GM12878 (cell line): ENCODE measurements at regions not wholly inside any gene's neighbourhood (a gene's known extent, or its start where the extent isn't known, plus 50 kb on each side); places are given as distances from the start of the nearest gene placed in this dataset.

Experiments
- ATAC-seq: fragments of 200-7000 bp; cut with Tn5 transposase; 3 replicates; pipeline ENCODE4 v1.9.1; 2020; ENCODE audit warnings: mild to moderate bottlenecking, moderate library complexity
- BruUV-seq: library from RNA; stranded (reverse); fragments of 400-500 nt; replicated peaks from 2 replicates; lab custom pipeline; 2021; lab: Mats Ljungman, UMichigan
- CTCF ChIA-PET: fragments of 300-600 bp; sonication (Branson Sonifier 250); formaldehyde crosslinking; extraction: SDS; loops from one replicate; lab custom pipeline; 2021; ENCODE audit warnings: inconsistent platforms; lab: Yijun Ruan, JAX
- POLR2A ChIA-PET: fragments of 350-600 bp; formaldehyde crosslinking; extraction: SDS; loops from one replicate; lab custom pipeline; 2021; ENCODE audit warnings: inconsistent platforms; lab: Charles Lee
- RAD21 ChIA-PET: fragments of 300-600 bp; sonication (Branson Sonifier 250); formaldehyde crosslinking; loops from one replicate; lab custom pipeline; 2023; ENCODE audit warnings: antibody characterized with exemption; ENCODE audit not compliant: unreplicated experiment; lab: Charles Lee
- SMC1A ChIA-PET: fragments of 300-600 bp; sonication (Branson Sonifier 250); formaldehyde crosslinking; loops from one replicate; lab custom pipeline; 2023; ENCODE audit not compliant: unreplicated experiment, uncharacterized antibody; lab: Charles Lee
- DNase-seq: peaks from one replicate; pipeline ENCODE4 v3.0.0-alpha.2; 2011; ENCODE audit warnings: low read depth, low spot score
- FAIRE-seq: peaks from 3 replicates; lab custom pipeline; 2011; peaks lifted over from hg19 to GRCh38; lab: Jason Lieb, UNC
- H2AFZ ChIP-seq: 2 replicates; pipeline ENCODE4 v1.6.0; 2011; ENCODE audit warnings: low read depth, low read length, control low read depth; ENCODE audit not compliant: control insufficient read depth
- H3K27ac ChIP-seq: 2 replicates; pipeline ENCODE4 v1.5.1; 2011; ENCODE audit warnings: control low read depth; ENCODE audit not compliant: control insufficient read depth, insufficient read depth
- H3K27me3 ChIP-seq, 2 experiments: replicated peaks in 1 of 2; 2 replicates each; pipeline versions ENCODE4 v1.6.0 to v1.6.1; 2011; ENCODE audit warnings: low read length in 1 of 2; ENCODE audit not compliant: control insufficient read depth in 2 of 2, insufficient read depth in 2 of 2
- H3K36me3 ChIP-seq, 2 experiments: 2 replicates each; pipeline ENCODE4 v1.5.1; 2011; ENCODE audit warnings: low read length in 1 of 2; ENCODE audit not compliant: control insufficient read depth in 2 of 2, insufficient read depth in 2 of 2
- H3K4me1 ChIP-seq: 2 replicates; pipeline ENCODE4 v1.6.1; 2011; ENCODE audit warnings: mild to moderate bottlenecking, low read length, moderate library complexity, mixed read lengths; ENCODE audit not compliant: control insufficient read depth, insufficient read depth
- H3K4me2 ChIP-seq: 2 replicates; pipeline ENCODE4 v1.6.0; 2011; ENCODE audit warnings: control low read depth; ENCODE audit not compliant: control insufficient read depth, insufficient read depth
- H3K4me3 ChIP-seq: fragments of 200-600 bp; sonication (generic); 2 replicates; pipeline ENCODE4 v1.5.1; 2016
- H3K79me2 ChIP-seq: 2 replicates; pipeline ENCODE4 v1.6.0; 2011; ENCODE audit warnings: low read length; ENCODE audit not compliant: control insufficient read depth, insufficient read depth
- H3K9ac ChIP-seq: 2 replicates; pipeline ENCODE4 v1.8.0; 2011; ENCODE audit warnings: low read length, control low read depth, mixed read lengths; ENCODE audit not compliant: control insufficient read depth, insufficient read depth
- H3K9me3 ChIP-seq: replicated peaks from 3 replicates; pipeline ENCODE4 v1.5.1; 2011; ENCODE audit warnings: mild to moderate bottlenecking, low read length; ENCODE audit not compliant: control insufficient read depth, insufficient read depth
- H4K20me1 ChIP-seq: 2 replicates; pipeline ENCODE4 v1.6.0; 2011; ENCODE audit not compliant: control insufficient read depth, insufficient read depth
- CREB1 ChIP-seq: IDR thresholded peaks from 2 replicates; pipeline ENCODE4 v1.6.1; 2012; ENCODE audit warnings: low read depth, mild to moderate bottlenecking, inconsistent platforms
- DPF2 ChIP-seq: fragments of 450-650 bp; IDR thresholded peaks from 2 replicates; pipeline ENCODE4 v1.6.1; 2017; ENCODE audit warnings: mild to moderate bottlenecking
- HCFC1 ChIP-seq: fragments of 150-350 bp; IDR thresholded peaks from 2 replicates; pipeline ENCODE4 v1.6.1; 2014; ENCODE audit warnings: low read length
- IKZF2 ChIP-seq, 2 experiments: fragments of 450-650 bp; IDR thresholded peaks; 2 replicates each; pipeline ENCODE4 v1.6.1; 2017; ENCODE audit warnings: mild to moderate bottlenecking in 2 of 2, moderate library complexity in 2 of 2
- PAX8 ChIP-seq: fragments of 450-650 bp; IDR thresholded peaks from 2 replicates; pipeline ENCODE4 v1.6.1; 2017; ENCODE audit warnings: mild to moderate bottlenecking, moderate library complexity
- RAD51 ChIP-seq: fragments of 450-650 bp; IDR thresholded peaks from 2 replicates; pipeline ENCODE4 v1.6.1; 2016; ENCODE audit warnings: moderate library complexity, mild to moderate bottlenecking, inconsistent platforms
- SP1 ChIP-seq: IDR thresholded peaks from one replicate; pipeline ENCODE4 v1.6.1; 2011; ENCODE audit warnings: low read depth, low read length
- TBL1XR1 ChIP-seq: IDR thresholded peaks from 2 replicates; pipeline ENCODE4 v1.6.1; 2012; ENCODE audit warnings: low read depth, low read length, improper control_type of control experiment
- WGBS: methylation state at CpG from one replicate; pipeline ENCODE4 v1.1.6; 2016; ENCODE audit warnings: low lambda C conversion rate; ENCODE audit not compliant: insufficient replicate concordance, insufficient coverage; ENCODE audit errors: missing lambda C conversion rate; 5-methylcytosine and 5-hydroxymethylcytosine counted together
- in situ Hi-C: fragments of 300-500 bp; cut with MboI; formaldehyde crosslinking; loops from 9 replicates; pipeline ENCODE4 v1.14.3; 2018; ENCODE audit warnings: mixed read lengths
- intact Hi-C: fragments of 100-400 bp; cut with micrococcal nuclease; formaldehyde crosslinking; loops from one replicate; pipeline ENCODE4 v1.14.2; 2022; ENCODE audit not compliant: unreplicated experiment
- TF ChIP-seq, protein P1 (sequence below): fragments of 450-650 bp; conservative IDR thresholded peaks from 2 replicates; pipeline ENCODE4 v1.6.1; 2017; ENCODE audit warnings: mild to moderate bottlenecking, moderate library complexity

DNA sequence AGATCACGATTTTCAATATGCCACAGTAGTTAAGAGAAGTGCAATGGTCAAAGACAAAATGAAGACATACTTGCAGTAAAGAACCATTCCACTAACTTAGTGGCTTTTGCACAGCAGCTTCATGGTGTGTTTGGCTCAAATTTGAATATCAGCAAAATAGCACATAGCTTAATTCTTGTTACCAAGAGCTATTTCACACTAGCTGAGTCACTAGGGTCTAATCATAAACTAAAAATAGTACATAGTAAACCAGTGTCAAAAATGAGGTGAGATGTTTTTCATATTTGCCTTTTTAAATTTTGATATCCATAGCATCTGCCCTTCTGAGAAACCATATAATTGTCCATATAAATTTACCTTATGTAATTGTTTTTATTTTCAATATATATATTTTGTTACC lies 325.0 kb upstream of the LUZP2 start:
- H3K9ac ChIP-seq = no peak overlapping the region
- in situ Hi-C loops = no loop called here
- H3K9me3 ChIP-seq = no peaks in the 10 kb centered on the region
- ATAC-seq = no peak
- ChIA-PET SMC1A (no interaction called here), RAD21 (no interaction called here), CTCF (no interaction called here), POLR2A (no interaction called here)
- no peak for DNase-seq
- H3K27ac ChIP-seq = no peak overlapping the region
- no peaks in the 10 kb centered on the region for H3K27me3 ChIP-seq
- H3K79me2 ChIP-seq = no peaks in the 10 kb centered on the region
- 0% methylated on average over 1 of the region's 1 CpG for WGBS
- BruUV-seq = no TSS peak
- intact Hi-C loops = no loop called here
- H3K4me3 ChIP-seq = no peak overlapping the region
- H3K4me2 ChIP-seq = no peak overlapping the region
- no peaks in the 10 kb centered on the region for H3K4me1 ChIP-seq
- no peak overlapping the region for H2AFZ ChIP-seq
- H3K36me3 ChIP-seq = no peaks in the 10 kb centered on the region
- FAIRE-seq = no peak
- TF ChIP-seq PAX8 (no peak), HCFC1 (no peak), CREB1 (no peak), IKZF2 (IDR thresholded peaks at IDR 0.05) (no peak), SP1 (no peak), RAD51 (no peak), DPF2 (no peak), TBL1XR1 (no peak)
- TF ChIP-seq, protein P1, sequence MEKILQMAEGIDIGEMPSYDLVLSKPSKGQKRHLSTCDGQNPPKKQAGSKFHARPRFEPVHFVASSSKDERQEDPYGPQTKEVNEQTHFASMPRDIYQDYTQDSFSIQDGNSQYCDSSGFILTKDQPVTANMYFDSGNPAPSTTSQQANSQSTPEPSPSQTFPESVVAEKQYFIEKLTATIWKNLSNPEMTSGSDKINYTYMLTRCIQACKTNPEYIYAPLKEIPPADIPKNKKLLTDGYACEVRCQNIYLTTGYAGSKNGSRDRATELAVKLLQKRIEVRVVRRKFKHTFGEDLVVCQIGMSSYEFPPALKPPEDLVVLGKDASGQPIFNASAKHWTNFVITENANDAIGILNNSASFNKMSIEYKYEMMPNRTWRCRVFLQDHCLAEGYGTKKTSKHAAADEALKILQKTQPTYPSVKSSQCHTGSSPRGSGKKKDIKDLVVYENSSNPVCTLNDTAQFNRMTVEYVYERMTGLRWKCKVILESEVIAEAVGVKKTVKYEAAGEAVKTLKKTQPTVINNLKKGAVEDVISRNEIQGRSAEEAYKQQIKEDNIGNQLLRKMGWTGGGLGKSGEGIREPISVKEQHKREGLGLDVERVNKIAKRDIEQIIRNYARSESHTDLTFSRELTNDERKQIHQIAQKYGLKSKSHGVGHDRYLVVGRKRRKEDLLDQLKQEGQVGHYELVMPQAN = no peak
- H4K20me1 ChIP-seq = no peaks in the 10 kb centered on the region
